Kidney glomerular epithelial cell (primary cell): ENCODE measurements at regions not wholly inside any gene's neighbourhood (a gene's known extent, or its start where the extent isn't known, plus 50 kb on each side); places are given as distances from the start of the nearest gene placed in this dataset.
"Not testable (repeated sequence)": the region's sequence is repeated elsewhere in the genome, so short reads cannot be mapped to it uniquely, and the experiment has no call there.

Experiments
- DNase-seq: peaks from one replicate; lab custom pipeline; 2025; lab: John Stamatoyannopoulos, UW

DNA sequence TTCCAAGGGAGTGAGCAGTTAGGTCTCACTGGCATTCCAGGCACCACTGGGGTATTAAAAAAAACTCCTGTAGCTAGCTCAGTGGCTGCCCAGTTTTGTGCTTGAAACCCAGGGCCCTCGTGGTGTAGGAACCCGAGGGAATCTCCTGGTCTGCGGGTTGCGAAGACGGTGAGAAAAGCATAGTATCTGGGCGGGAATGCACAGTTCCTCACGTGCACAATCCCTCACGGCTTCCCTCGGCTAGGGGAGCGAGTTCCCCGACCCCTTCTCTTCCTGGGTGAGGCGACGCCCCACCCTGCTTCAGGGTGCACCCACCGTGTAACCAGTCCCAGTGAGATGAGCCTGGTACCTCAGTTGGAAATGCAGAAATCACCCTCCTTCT lies 50.5 kb upstream of the PGBD5 start:
- DNase-seq, result no peak

DNA sequence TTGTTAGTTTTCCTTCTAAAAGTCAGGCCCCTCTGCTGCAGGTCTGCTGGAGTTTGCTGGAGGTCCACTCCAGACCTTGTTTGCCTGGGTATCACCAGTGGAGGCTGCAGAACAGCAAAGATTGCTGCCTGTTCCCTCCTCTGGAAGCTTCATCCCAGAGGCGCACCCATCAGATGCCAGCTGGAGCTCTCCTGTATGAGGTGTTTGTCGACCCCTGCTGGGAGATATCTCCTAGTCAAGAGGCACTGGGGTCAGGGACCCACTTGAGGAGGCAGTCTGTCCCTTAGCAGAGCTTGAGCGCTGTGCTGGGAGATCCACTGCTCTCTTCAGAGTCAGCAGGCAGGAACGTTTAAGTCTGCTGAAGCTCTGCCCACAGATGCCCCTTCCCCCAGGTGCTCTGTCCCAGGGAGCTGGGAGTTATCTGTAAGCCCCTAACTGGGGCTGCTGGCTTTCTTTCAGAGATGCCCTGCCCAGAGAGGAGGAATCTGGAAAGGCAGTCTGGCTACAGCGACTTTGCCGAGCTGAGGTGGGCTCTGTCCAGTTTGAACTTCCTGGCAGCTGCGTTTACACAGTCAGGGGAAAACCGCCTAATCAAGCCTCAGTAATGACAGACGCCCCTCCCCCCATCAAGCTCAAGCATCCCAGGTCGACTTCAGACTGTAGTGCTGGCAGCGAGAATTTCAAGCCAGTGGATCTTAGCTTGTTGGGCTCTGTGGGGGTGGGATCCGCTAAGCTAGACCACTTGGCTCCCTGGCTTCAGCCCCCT lies 49.9 kb upstream of the PGBD5 start:
- DNase-seq, result not testable (repeated sequence)
